HepG2 (cell line): ENCODE measurements at regions not wholly inside any gene's neighbourhood (a gene's known extent, or its start where the extent isn't known, plus 50 kb on each side); places are given as distances from the start of the nearest gene placed in this dataset.
A peak's percentile ranks its signal among the peaks of the same experiment; 100 is the strongest.

Experiments used
- ATF1 ChIP-seq: IDR thresholded peaks from 2 replicates; pipeline ENCODE4 v1.6.1; 2016; ENCODE audit warnings: mild to moderate bottlenecking, control low read depth
- ATM ChIP-seq: fragments of 450-650 bp; IDR thresholded peaks from 2 replicates; pipeline ENCODE4 v1.7.1; 2017; ENCODE audit warnings: mild to moderate bottlenecking, borderline replicate concordance
- BHLHE40 ChIP-seq: IDR thresholded peaks from 2 replicates; pipeline ENCODE4 v1.6.1; 2011; ENCODE audit warnings: low read length, improper control_type of control experiment
- CAMTA2 ChIP-seq: sonication (generic); formaldehyde crosslinking; IDR thresholded peaks from 2 replicates; pipeline ENCODE4 v1.4.0; 2020; ENCODE audit warnings: mild to moderate bottlenecking, missing genetic modification reagents, borderline replicate concordance
- DRAP1 ChIP-seq: IDR thresholded peaks from 2 replicates; pipeline ENCODE4 v1.6.1; 2016; ENCODE audit warnings: missing genetic modification reagents, missing compliant biosample characterization
- FIP1L1 ChIP-seq: fragments of 200-400 bp; formaldehyde crosslinking; IDR thresholded peaks from 2 replicates; pipeline ENCODE4 v1.6.1; 2018; ENCODE audit warnings: low read depth, mild to moderate bottlenecking, low read length, moderate library complexity, borderline replicate concordance; ENCODE audit not compliant: insufficient read depth
- HMG20B ChIP-seq: conservative IDR thresholded peaks from 2 replicates; pipeline ENCODE4 v1.6.1; 2016; ENCODE audit warnings: missing genetic modification reagents, missing compliant biosample characterization
- JUNB ChIP-seq: sonication (generic); formaldehyde crosslinking; IDR thresholded peaks from 2 replicates; pipeline ENCODE4 v1.8.0; 2022; ENCODE audit warnings: missing genetic modification reagents, mild to moderate bottlenecking, borderline replicate concordance
- MBD4 ChIP-seq: IDR thresholded peaks from 2 replicates; pipeline ENCODE4 v1.6.1; 2012; ENCODE audit warnings: low read length, inconsistent platforms, borderline replicate concordance
- PBX3 ChIP-seq: sonication (generic); formaldehyde crosslinking; IDR thresholded peaks from 2 replicates; pipeline ENCODE4 v1.8.1; 2023; ENCODE audit warnings: missing genetic modification reagents, inconsistent platforms, borderline replicate concordance
- RAD21 ChIP-seq: fragments of 450-650 bp; formaldehyde crosslinking; IDR thresholded peaks from 2 replicates; pipeline ENCODE4 v1.5.0; 2020; ENCODE audit warnings: mild to moderate bottlenecking
- RBM39 ChIP-seq: fragments of 200-400 bp; formaldehyde crosslinking; IDR thresholded peaks from one replicate; pipeline ENCODE4 v1.6.1; 2018; ENCODE audit warnings: antibody characterized with exemption, mild to moderate bottlenecking, low read depth, low read length; ENCODE audit not compliant: poor library complexity, severe bottlenecking
- RFX5 ChIP-seq: IDR thresholded peaks from 2 replicates; pipeline ENCODE4 v1.6.1; 2011; ENCODE audit warnings: low read depth, low read length, improper control_type of control experiment
- ZBTB44 ChIP-seq: sonication (generic); formaldehyde crosslinking; IDR thresholded peaks from 2 replicates; pipeline ENCODE4 v1.4.0; 2020; ENCODE audit warnings: missing genetic modification reagents
- ZBTB8A ChIP-seq: sonication (generic); formaldehyde crosslinking; IDR thresholded peaks from 2 replicates; pipeline ENCODE4 v1.4.0; 2020; ENCODE audit warnings: mild to moderate bottlenecking, low read depth, missing genetic modification reagents, borderline replicate concordance
- ZFYVE20 ChIP-seq: sonication (generic); formaldehyde crosslinking; IDR thresholded peaks from 2 replicates; pipeline ENCODE4 v1.8.0; 2023; ENCODE audit warnings: low read depth, mild to moderate bottlenecking, moderate library complexity, missing genetic modification reagents, borderline replicate concordance
- ZNF234 ChIP-seq: sonication (generic); formaldehyde crosslinking; conservative IDR thresholded peaks from 2 replicates; pipeline ENCODE4 v1.5.1; 2020; ENCODE audit warnings: mild to moderate bottlenecking, missing genetic modification reagents
- ZNF30 ChIP-seq: sonication (generic); formaldehyde crosslinking; IDR thresholded peaks from 2 replicates; pipeline ENCODE4 v1.5.0; 2020; ENCODE audit warnings: mild to moderate bottlenecking, missing genetic modification reagents
- ZNF343 ChIP-seq: sonication (generic); formaldehyde crosslinking; IDR thresholded peaks from 2 replicates; pipeline ENCODE4 v1.4.0; 2020; ENCODE audit warnings: mild to moderate bottlenecking, missing genetic modification reagents
- ZNF354B ChIP-seq: sonication (generic); formaldehyde crosslinking; IDR thresholded peaks from 2 replicates; pipeline ENCODE4 v1.8.0; 2022; ENCODE audit warnings: mild to moderate bottlenecking, missing genetic modification reagents
- ZNF460 ChIP-seq: sonication (generic); formaldehyde crosslinking; IDR thresholded peaks from 2 replicates; pipeline ENCODE4 v1.5.1; 2020; ENCODE audit warnings: missing genetic modification reagents, mild to moderate bottlenecking, borderline replicate concordance
- ZNF607 ChIP-seq: sonication (generic); formaldehyde crosslinking; IDR thresholded peaks from 2 replicates; pipeline ENCODE4 v1.5.1; 2020; ENCODE audit warnings: missing genetic modification reagents, mild to moderate bottlenecking, borderline replicate concordance
- ZNF737 ChIP-seq: sonication (generic); formaldehyde crosslinking; IDR thresholded peaks from 2 replicates; pipeline ENCODE4 v1.5.0; 2020; ENCODE audit warnings: missing genetic modification reagents, mild to moderate bottlenecking, borderline replicate concordance
- ZNF878 ChIP-seq: sonication (generic); formaldehyde crosslinking; IDR thresholded peaks from 2 replicates; pipeline ENCODE4 v1.8.1; 2023; ENCODE audit warnings: mild to moderate bottlenecking, missing genetic modification reagents, moderate library complexity
- ZXDC ChIP-seq: sonication (generic); formaldehyde crosslinking; IDR thresholded peaks from 2 replicates; pipeline ENCODE4 v1.5.0; 2020; ENCODE audit warnings: mild to moderate bottlenecking, missing genetic modification reagents

- no peak for TF ChIP-seq ZFYVE20 (CRISPR knock-in tag)
- TF ChIP-seq RBM39, result peak; percentile 96
- no peak for TF ChIP-seq MBD4
- TF ChIP-seq ZNF878 (CRISPR knock-in tag), result peak; percentile 99
- TF ChIP-seq BHLHE40, result peak; percentile 41; the same call in 1 of the 2 replicates
- peak; percentile 75; the same call in 1 of the 2 replicates for TF ChIP-seq ZNF460 (CRISPR knock-in tag)
- TF ChIP-seq ZNF343 (CRISPR knock-in tag), result peak; percentile 99
- TF ChIP-seq ZBTB8A (CRISPR knock-in tag), result no peak
- TF ChIP-seq DRAP1 (CRISPR knock-in tag), result peak; percentile 71
- peak; percentile 86 for TF ChIP-seq JUNB (CRISPR knock-in tag)
- peak; percentile 83 for TF ChIP-seq RFX5
- no peak for TF ChIP-seq ZNF30
- TF ChIP-seq HMG20B (CRISPR knock-in tag), result peak; percentile 93
- TF ChIP-seq ZNF607, result peak; percentile 88
- TF ChIP-seq ATF1 (CRISPR knock-in tag), result no peak
- peak; percentile 50; the same call in 1 of the 2 replicates for TF ChIP-seq ZNF354B (CRISPR knock-in tag)
- peak; percentile 21; the same call in 1 of the 2 replicates for TF ChIP-seq ZNF737
- no peak; the same call in 1 of the 2 replicates for TF ChIP-seq FIP1L1
- TF ChIP-seq PBX3, result no peak
- TF ChIP-seq RAD21, result peak; percentile 63
- no peak for TF ChIP-seq CAMTA2
- peak; percentile 95 for TF ChIP-seq ZBTB44 (CRISPR knock-in tag)
- peak; percentile 90; the same call in 1 of the 2 replicates for TF ChIP-seq ZXDC (CRISPR knock-in tag)
- no peak for TF ChIP-seq ZNF234 (CRISPR knock-in tag)
- no peak for TF ChIP-seq ATM
Measured at GRCh38 chr20:50292591-50293283, 102.1 kb downstream of the CEBPB start (continued).
